ENCODE measurements at regions not wholly inside any gene's neighbourhood (a gene's known extent, or its start where the extent isn't known, plus 50 kb on each side); places are given as distances from the start of the nearest gene placed in this dataset.

- Histone ChIP-seq H3K4me1 (no peaks in the 10 kb centered on the region), H3K4me3 (no peak overlapping the region), H3K9me3 (no peaks in the 10 kb centered on the region), H3K27ac (no peak overlapping the region), H3K27me3 (no peaks in the 10 kb centered on the region), H3K36me3 (no peaks in the 10 kb centered on the region), H3K9ac (ENCODE audit: low read depth in 2 of 2, low read length in 2 of 2) (no peak overlapping the region)
- intact Hi-C loops (cut with DNase I), result no loop called here
- DNase-seq, result no peak
- no peak for TF ChIP-seq CTCF (IDR thresholded peaks at IDR 0.05)
Measured at GRCh38 chr16:64380751-64381150, 741.1 kb downstream of the CDH11 start.

- H3K4me1 ChIP-seq, result no peaks in the 10 kb centered on the region
- intact Hi-C loops (cut with DNase I), result no loop called here
- no peaks in the 10 kb centered on the region for H3K27me3 ChIP-seq
Measured at GRCh38 chr16:64375391-64375980, 746.4 kb downstream of the CDH11 start.

GRCh38 chr16:64370112-64370511 is 751.8 kb downstream of the CDH11 start:
- DNase-seq, result no peak
- Histone ChIP-seq H3K4me1 (no peaks in the 10 kb centered on the region), H3K4me3 (no peak overlapping the region), H3K9me3 (no peaks in the 10 kb centered on the region), H3K36me3 (no peaks in the 10 kb centered on the region), H3K9ac (ENCODE audit: low read depth in 2 of 2, low read length in 2 of 2) (no peak overlapping the region), H3K27me3 (no peaks in the 10 kb centered on the region), H3K27ac (no peak overlapping the region)
- TF ChIP-seq CTCF (IDR thresholded peaks at IDR 0.05), result no peak
- intact Hi-C loops (cut with DNase I), result no loop called here

More at GRCh38 chr16:64375391-64375980, 746.4 kb downstream of the CDH11 start:
- Histone ChIP-seq H3K27ac (no peak overlapping the region), H3K4me3 (no peak overlapping the region), H3K9ac (ENCODE audit: low read depth in 2 of 2, low read length in 2 of 2) (no peak overlapping the region), H3K36me3 (no peaks in the 10 kb centered on the region), H3K9me3 (no peaks in the 10 kb centered on the region)
- no peak for TF ChIP-seq CTCF (IDR thresholded peaks at IDR 0.05)
- no peak for DNase-seq

GRCh38 chr16:64365448-64365931 is 756.4 kb downstream of the CDH11 start:
- intact Hi-C loops (cut with DNase I), result no loop called here
- H3K9me3 ChIP-seq, result no peaks in the 10 kb centered on the region
- no peak overlapping the region for H3K9ac ChIP-seq (ENCODE audit: low read depth in 2 of 2, low read length in 2 of 2)
- no peak overlapping the region for H3K27ac ChIP-seq
- H3K36me3 ChIP-seq, result no peaks in the 10 kb centered on the region
- H3K4me1 ChIP-seq, result no peaks in the 10 kb centered on the region
- H3K27me3 ChIP-seq, result no peaks in the 10 kb centered on the region
- no peak for TF ChIP-seq CTCF (IDR thresholded peaks at IDR 0.05)
- DNase-seq, result no peak
- H3K4me3 ChIP-seq, result no peak overlapping the region

GRCh38 chr16:64364894-64365293 is 757.0 kb downstream of the CDH11 start:
- Histone ChIP-seq H3K4me3 (no peak overlapping the region), H3K36me3 (no peaks in the 10 kb centered on the region), H3K27me3 (no peaks in the 10 kb centered on the region), H3K27ac (no peak overlapping the region), H3K4me1 (no peaks in the 10 kb centered on the region), H3K9ac (ENCODE audit: low read depth in 2 of 2, low read length in 2 of 2) (no peak overlapping the region), H3K9me3 (no peaks in the 10 kb centered on the region)
- DNase-seq, result no peak
- intact Hi-C loops (cut with DNase I), result no loop called here
- no peak for TF ChIP-seq CTCF (IDR thresholded peaks at IDR 0.05)

All from colonic mucosa (tissue), 4 donors.